ENCODE measurements at regions not wholly inside any gene's neighbourhood (a gene's known extent, or its start where the extent isn't known, plus 50 kb on each side); places are given as distances from the start of the nearest gene placed in this dataset.

DNA sequence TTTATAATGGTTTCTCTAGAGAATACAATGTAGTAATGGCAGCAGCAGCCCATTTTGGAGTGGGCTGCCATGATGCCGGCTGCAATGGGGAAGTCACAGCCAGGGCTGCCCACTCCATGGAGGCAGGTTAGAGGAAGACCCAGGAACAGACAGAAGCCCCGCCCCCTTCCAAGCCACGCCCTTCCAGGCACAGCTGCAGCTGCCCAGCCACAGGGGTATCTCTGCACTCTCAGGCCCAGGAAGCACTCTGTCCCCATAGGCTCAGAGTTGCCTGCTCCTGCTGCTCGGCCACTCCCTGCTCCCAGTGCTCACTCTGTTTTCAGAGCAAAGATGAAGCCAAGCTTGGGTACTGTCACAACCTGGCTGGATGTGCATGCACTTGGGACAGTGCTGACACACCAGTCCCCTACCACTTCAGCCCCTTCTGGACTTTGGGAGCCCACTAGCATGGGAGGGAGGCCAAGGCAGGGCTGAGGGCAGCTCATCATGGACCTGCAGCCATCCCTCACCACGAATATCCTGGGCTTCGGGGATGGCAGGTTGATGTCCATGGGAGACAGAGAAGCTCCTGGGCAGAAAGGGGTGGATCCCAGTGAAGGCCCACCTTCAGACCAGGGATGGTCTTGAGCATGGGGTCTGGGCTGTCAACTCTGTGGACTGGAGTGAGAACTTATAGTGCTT is 1224.2 kb downstream of the SLITRK5 start:
- TF ChIP-seq CTCF (IDR thresholded peaks at IDR 0.05) (no peak), POLR2A (IDR thresholded peaks at IDR 0.05) (no peak), POLR2AphosphoS5 (IDR thresholded peaks at IDR 0.05) (no peak)
